IPS-NIHi11 (cell line): ENCODE measurements at regions not wholly inside any gene's neighbourhood (a gene's known extent, or its start where the extent isn't known, plus 50 kb on each side); places are given as distances from the start of the nearest gene placed in this dataset.
A peak's percentile ranks its signal among the peaks of the same experiment; 100 is the strongest.
"Not testable (repeated sequence)": the region's sequence is repeated elsewhere in the genome, so short reads cannot be mapped to it uniquely, and the experiment has no call there.

ENCODE experiments used
- DNase-seq: peaks from one replicate; pipeline ENCODE4 v3.0.0; 2012; ENCODE audit warnings: mixed read lengths, low spot score

GRCh38 chr10:5268743-5269142 is 72.1 kb downstream of the AKR1C4 start:
- no peak for DNase-seq

DNA sequence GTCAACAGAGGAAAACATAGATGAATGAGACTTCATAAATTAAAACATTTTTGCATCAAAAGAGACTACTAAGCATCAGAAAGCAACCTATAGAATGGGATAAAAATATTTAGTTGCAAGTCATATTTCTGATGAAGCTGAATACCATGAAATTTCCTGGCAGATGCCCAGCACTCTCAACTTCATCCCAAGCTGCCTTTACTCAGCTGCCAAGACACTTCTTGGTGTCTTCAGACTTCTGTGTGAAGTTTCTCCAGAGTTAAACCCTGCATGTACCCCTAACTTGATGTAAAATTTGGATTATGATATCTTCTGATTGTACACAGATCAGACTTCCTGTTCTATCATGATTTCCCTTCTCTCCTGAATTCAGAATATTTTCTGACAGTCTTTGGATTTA is 73.2 kb downstream of the AKR1C4 start:
- no peak for DNase-seq

GRCh38 chr10:5271526-5271925 is 74.9 kb downstream of the AKR1C4 start:
- DNase-seq: no peak

DNA sequence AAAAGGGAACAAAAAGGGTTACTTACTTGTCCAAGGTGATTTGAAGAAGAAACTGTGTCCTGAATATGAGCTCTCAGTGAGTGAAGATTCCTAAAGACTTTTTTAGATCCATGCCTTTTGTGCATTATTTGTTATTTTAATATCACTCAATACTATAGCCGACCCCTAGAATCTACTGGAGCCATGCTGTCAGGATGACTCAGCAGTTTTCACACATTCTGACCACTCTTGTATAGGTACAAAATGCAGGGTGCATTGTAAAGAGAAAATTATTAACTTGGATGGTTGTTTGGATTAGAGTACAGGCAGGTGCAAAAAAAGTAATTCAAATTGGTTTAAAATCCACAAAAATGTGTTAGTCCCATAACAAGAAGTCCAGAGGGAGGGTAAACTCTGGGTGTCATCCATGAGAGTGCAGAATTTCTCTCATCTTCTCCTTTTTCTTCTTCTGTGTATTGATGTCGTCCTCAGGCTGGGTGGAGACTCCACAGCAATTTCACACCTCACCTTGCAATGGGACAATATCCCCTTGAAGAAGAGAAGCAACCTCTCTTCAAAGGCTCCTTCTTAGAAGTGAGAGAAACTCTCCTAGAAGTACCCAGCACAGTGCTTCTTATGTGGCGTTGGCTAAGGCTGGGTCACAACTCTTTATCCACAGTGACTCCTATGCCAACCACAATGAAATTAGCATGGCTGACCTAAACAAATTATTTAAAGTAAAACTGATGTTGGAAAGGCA is 75.6 kb downstream of the AKR1C4 start:
- DNase-seq: no peak

GRCh38 chr10:5274795-5275194 is 78.2 kb downstream of the AKR1C4 start:
- no peak for DNase-seq

DNA sequence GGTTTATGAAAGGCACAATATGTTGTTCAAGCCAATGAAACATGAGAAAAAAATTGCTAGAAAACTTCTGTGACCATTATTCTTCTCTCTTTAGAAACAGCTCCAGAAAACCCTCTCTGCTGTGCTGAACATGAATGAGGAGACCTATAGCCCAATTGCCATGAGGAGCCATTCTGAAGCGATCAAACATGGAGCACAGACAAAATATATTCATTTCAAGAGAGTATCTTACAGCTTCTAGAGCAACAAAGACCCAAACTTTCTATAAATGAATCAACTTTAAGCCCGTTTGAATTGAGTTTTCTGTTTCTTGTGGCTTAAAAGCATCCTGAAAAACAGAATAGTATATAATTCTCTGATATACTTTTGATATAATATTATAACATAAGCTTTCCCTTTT is 83.4 kb upstream of the UCN3 start:
- DNase-seq: no peak

DNA sequence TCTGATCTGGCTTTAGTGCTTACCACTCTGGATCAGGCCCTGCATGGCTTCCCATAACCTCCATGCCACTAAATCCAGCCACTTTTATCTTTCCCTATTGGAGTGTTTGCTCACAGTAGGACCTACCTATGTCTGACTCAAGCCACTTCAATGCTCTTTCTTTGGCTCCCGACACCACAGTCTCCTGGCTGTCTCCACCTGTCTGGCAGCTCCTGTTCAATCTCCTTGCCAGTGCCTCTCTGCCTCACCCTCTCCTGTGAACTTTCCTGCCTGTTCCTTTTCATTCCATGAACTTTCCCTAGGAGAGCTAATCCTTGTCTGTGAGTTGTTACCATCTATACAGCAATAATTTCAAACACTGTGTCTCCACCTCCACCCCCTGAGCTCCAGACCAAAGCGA is 82.6 kb upstream of the UCN3 start:
- no peak for DNase-seq

- peak; percentile 63 for DNase-seq
Observed at GRCh38 chr10:5283305-5284158, 81.2 kb upstream of the UCN3 start.

DNA sequence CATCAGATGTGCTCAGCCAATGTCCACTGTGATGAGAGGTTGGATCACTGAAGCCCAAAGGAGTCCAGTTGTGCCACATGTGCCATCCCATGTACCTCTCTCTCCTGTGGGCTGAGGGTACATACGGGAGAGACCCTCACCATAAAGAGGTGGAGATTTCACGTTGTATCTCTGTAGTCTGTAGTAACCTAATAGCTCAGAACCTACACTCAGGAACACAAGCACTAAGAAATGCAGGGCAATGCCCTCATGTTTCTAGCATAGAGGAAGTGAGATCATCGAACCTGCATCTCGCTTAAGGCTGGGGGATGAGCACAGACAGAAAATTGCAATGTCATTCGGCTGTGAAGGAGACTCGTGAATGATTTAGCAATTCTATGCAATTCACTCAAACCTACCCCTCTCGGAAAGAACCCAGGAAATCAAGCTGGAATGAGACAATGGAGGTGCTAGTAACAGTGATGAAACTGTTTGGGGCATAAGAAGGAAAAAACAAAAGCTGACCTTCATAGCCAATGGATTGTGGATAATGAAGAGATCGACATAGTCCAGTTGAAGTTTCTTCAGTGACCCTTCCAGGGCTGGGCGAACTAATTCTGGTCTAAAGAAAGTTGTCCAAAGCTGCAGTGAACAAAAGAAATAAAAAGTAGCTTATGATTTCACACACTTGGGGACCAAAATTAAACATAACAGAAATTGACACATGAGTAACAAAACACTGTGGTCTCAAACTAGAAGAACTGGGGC is 80.3 kb upstream of the UCN3 start:
- no peak for DNase-seq

- DNase-seq: no peak
Observed at GRCh38 chr10:5285186-5285585, 79.6 kb upstream of the UCN3 start.

DNA sequence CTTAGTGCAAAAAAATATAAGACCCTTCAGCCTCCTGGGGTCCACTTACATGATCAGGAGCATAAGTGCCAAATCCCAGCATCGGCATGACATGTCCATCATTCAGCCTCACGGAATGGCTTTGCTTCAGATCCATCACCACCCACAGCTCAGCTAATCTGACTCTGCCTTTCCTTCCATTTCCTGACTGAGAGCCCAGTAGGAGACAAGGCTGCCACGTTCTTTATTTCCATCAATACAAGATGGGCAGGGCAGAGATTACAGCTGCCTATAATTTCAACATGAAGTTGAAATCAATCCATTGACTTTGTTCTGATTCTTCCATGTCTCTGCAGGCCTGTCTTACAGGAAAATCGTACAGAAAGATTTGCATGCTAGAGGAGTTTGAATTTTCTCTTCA is 76.4 kb upstream of the UCN3 start:
- DNase-seq: no peak

DNA sequence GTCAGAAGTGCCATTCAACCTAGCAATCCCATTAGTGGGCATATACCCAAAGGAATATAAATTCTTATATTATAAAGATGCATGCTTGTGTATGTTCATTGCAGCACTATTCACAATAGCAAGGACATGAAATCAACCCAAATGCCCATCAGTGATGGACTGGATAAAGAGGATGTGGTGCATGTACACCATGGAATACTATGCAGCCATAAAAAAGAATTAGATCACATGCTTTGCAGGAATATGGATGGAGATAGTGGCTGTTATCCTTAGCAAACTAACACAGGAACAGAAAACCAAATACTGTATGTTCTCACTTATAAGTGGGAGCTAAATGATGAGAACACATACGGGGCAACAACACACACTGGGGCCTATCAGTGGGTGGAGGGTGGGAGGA is 75.5 kb upstream of the UCN3 start:
- DNase-seq: not testable (repeated sequence)

DNA sequence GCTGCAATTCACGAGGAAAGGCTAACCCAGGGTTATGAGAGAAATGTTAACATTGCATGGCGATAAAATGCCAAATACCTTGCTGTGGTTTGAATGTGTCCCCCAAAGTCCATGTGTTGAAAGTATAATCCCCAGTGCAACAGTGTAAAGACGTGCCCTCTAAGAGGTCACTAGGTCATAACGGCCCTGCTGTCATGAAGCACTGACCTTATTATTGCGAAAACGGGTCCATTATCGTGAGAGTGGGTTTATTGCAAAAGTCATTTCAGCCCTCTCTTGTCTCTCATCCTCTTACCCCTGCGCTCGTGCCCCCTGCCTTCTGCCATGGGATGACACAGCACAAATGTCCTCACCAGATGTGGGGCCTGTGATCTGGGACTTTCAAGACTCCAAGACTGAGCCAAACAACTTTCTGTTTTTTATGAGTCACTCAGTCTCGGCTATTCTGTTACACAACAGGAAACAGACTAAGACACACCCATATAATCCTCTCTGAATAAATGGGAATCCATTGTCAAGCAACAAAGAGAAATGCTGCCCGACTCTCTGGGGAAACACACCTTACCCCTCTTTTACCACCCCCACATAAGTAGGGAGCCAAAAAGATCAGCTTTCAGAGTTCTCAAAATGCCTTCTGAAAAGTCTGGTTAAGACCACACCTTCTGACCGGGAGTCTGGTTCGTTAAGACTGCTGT is 73.1 kb upstream of the UCN3 start:
- peak; percentile 20 for DNase-seq

DNA sequence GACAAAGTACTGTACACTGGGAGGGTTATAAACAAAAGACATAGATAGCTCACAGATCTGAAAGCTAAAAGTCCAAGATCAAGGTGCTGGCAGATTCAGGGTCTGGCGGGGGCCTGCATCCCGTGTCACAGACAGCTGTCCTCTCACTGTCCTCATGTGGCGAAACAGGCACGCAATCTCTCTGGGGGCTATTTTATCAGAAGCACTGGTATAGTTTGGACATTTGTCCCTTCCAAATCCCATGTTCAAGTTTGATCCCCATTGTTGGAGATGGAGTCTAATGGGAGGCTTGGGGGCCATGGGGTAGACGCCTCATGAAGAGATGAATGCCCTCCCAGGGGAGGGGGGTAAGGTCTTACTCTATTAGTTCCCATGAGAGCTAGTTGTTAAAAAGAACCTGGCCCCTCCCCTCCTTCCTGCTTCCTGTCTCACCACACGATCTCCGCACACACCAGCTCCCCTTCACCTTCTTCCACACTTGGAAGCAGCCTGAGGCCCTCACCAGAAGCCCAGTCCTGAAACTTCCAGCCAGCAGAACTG is 72.5 kb upstream of the UCN3 start:
- no peak for DNase-seq

GRCh38 chr10:5292970-5293369 is 71.8 kb upstream of the UCN3 start:
- not testable (repeated sequence) for DNase-seq

- peak; percentile 88 for DNase-seq
Observed at GRCh38 chr10:5293691-5294550, 70.8 kb upstream of the UCN3 start.

DNA sequence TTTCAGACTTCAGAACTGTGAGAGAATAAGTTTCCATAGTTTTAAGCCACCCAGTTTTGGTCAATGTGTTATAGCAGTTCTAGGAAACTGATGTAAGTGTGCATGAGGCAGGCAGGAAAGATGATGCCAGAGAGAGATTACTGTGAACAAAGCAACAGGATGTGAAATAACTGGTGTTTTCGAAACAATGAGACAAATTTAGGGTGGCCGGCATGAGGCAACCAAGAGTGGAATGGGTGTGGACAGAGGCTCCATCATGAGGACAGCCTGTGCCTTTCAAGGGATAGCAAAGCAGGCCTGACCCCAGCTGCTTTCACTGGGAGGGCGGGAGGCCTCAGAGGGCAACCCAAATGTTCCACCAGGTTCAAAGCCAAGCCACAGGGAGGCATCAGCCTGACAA is 67.3 kb upstream of the UCN3 start:
- DNase-seq: peak; percentile 18

DNA sequence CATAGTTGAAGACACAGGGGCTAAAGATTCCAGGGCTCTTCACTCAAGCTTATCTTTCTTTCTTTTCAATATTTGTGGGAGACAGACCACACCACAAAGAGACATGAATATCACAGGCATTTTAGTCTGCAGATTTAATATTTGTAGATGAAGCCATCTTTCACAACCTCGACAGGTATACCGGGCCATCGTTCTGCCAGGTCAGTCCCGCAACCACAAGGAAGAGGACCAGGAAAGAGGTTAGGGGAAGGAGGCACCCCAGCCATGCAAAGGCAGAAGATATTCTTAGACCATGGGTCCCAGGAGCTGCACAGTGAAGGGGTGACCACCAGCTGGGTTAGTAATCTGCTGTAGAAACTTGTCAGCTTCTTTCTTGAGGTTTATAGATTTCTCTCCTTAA is 66.8 kb upstream of the UCN3 start:
- DNase-seq: no peak

GRCh38 chr10:5299950-5300349 is 64.8 kb upstream of the UCN3 start:
- no peak for DNase-seq

- no peak for DNase-seq
Observed at GRCh38 chr10:5303504-5303903, 61.3 kb upstream of the UCN3 start.

DNA sequence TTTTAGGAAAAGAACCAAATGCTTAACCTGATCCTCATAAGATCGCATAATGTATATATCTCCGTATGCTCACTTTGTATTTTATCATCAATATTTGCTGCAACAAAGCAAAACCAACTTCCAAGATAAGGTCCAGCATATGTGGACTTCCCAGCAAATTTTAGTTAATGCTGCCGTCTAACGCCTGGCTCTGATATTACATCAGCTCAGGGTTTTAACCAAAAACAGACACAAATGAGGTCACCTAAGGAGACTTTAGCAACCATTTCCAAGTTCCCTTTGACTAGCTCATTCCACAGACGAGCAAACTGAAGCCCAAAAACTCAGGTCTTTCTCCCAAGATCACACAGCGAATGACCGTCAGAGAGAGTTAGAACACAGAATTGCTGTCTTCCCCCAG is 59.4 kb upstream of the UCN3 start:
- no peak for DNase-seq
